H1 (cell line): ENCODE measurements at regions not wholly inside any gene's neighbourhood (a gene's known extent, or its start where the extent isn't known, plus 50 kb on each side); places are given as distances from the start of the nearest gene placed in this dataset.
A peak's percentile ranks its signal among the peaks of the same experiment; 100 is the strongest.
"Not testable (repeated sequence)": the region's sequence is repeated elsewhere in the genome, so short reads cannot be mapped to it uniquely, and the experiment has no call there.

ENCODE experiments used
- CTCF ChIA-PET: fragments of 300-600 bp; sonication (Branson Sonifier 250); formaldehyde crosslinking; loops from one replicate; lab custom pipeline; 2021; ENCODE audit not compliant: partially characterized antibody; lab: Charles Lee
- POLR2A ChIA-PET: fragments of 300-600 bp; sonication (Branson Sonifier 250); formaldehyde crosslinking; loops from one replicate; lab custom pipeline; 2021; ENCODE audit warnings: inconsistent platforms; ENCODE audit not compliant: partially characterized antibody; lab: Charles Lee
- DNase-seq, 2 experiments: peaks; one replicate each; pipeline versions ENCODE4 v3.0.0 to v3.0.0-alpha.2; 2010 to 2022; ENCODE audit warnings: low spot score in 2 of 2, low read depth in 1 of 2, mixed read lengths in 1 of 2
- FAIRE-seq: peaks from 2 replicates; lab custom pipeline; 2011; peaks lifted over from hg19 to GRCh38; lab: Jason Lieb, UNC
- H2AFZ ChIP-seq: 2 replicates; pipeline ENCODE4 v1.8.1; 2012; ENCODE audit warnings: low read length, inconsistent platforms
- H2AK5ac ChIP-seq: 2 replicates; pipeline ENCODE4 v1.6.1; 2013; ENCODE audit warnings: low read depth, low read length
- H2BK120ac ChIP-seq: replicated peaks from 2 replicates; pipeline ENCODE3; 2013; ENCODE audit warnings: low read depth, low read length, inconsistent platforms
- H2BK12ac ChIP-seq: 2 replicates; pipeline ENCODE4 v1.6.1; 2013; ENCODE audit warnings: low read depth, low read length
- H2BK15ac ChIP-seq: 2 replicates; pipeline ENCODE4 v1.6.1; 2013; ENCODE audit warnings: low read length
- H2BK20ac ChIP-seq: 2 replicates; pipeline ENCODE4 v1.6.1; 2013; ENCODE audit warnings: low read length
- H2BK5ac ChIP-seq: 2 replicates; pipeline ENCODE4 v1.6.1; 2013; ENCODE audit warnings: low read depth, low read length
- H3K14ac ChIP-seq: 2 replicates; pipeline ENCODE4 v1.6.1; 2013; ENCODE audit warnings: inconsistent platforms; ENCODE audit not compliant: insufficient read length
- H3K18ac ChIP-seq: 2 replicates; pipeline ENCODE4 v1.6.1; 2013; ENCODE audit warnings: low read length; ENCODE audit errors: extremely low read depth
- H3K23ac ChIP-seq: 2 replicates; pipeline ENCODE4 v1.6.1; 2013; ENCODE audit warnings: inconsistent platforms; ENCODE audit not compliant: insufficient read length
- H3K23me2 ChIP-seq: 2 replicates; pipeline ENCODE4 v1.6.1; 2013; ENCODE audit warnings: low read depth, low read length
- H3K27ac ChIP-seq: 2 replicates; pipeline ENCODE4 v1.6.1; 2011; ENCODE audit warnings: low read depth, low read length, inconsistent platforms
- H3K27me3 ChIP-seq, 4 experiments: replicated peaks in 1 of 4; 1 replicate in 1 of 4; 2 replicates in 3 of 4; pipeline versions ENCODE4 v1.6.1 to v1.8.1; 2011 to 2013; ENCODE audit warnings: low read length in 3 of 4, mild to moderate bottlenecking in 3 of 4, inconsistent platforms in 2 of 4, mixed read lengths in 2 of 4, moderate library complexity in 1 of 4; ENCODE audit not compliant: control insufficient read depth in 3 of 4, insufficient read depth in 3 of 4; ENCODE audit errors: extremely low read depth in 1 of 4
- H3K36me3 ChIP-seq, 4 experiments: 2 replicates each; pipeline versions ENCODE4 v1.6.1 to v1.8.1; 2011 to 2013; ENCODE audit warnings: mild to moderate bottlenecking in 4 of 4, low read length in 3 of 4, moderate library complexity in 2 of 4, control low read depth in 1 of 4, inconsistent platforms in 1 of 4; ENCODE audit not compliant: insufficient read depth in 4 of 4, control insufficient read depth in 2 of 4
- H3K4ac ChIP-seq: replicated peaks from 2 replicates; pipeline ENCODE3; 2013; ENCODE audit warnings: low read length, low read depth, mixed read lengths, inconsistent platforms; ENCODE audit not compliant: insufficient read length
- H3K4me1 ChIP-seq, 4 experiments: replicated peaks in 1 of 4; 1 replicate in 1 of 4; 2 replicates in 3 of 4; pipeline versions ENCODE4 v1.6.1 to v1.8.1; 2011 to 2013; ENCODE audit warnings: low read length in 3 of 4, inconsistent platforms in 2 of 4, mixed read lengths in 1 of 4; ENCODE audit not compliant: insufficient read depth in 4 of 4, control insufficient read depth in 3 of 4
- H3K4me2 ChIP-seq, 2 experiments: 2 replicates each; pipeline versions ENCODE4 v1.6.1 to v1.8.1; 2011 to 2013; ENCODE audit warnings: low read depth in 2 of 2, low read length in 2 of 2, control low read depth in 1 of 2, inconsistent platforms in 1 of 2, mild to moderate bottlenecking in 1 of 2; ENCODE audit not compliant: insufficient read depth in 1 of 2
- H3K4me3 ChIP-seq, 4 experiments: fragments of 200-600, 300-600 bp in 1 of 4; sonication (generic), shearing (Covaris generic), sonication (Bioruptor Twin) in 1 of 4; 2 replicates each; pipeline versions ENCODE4 v1.5.1 to v1.8.1; 2011 to 2016; ENCODE audit warnings: low read length in 4 of 4, low read depth in 3 of 4, control low read depth in 2 of 4, inconsistent platforms in 2 of 4, mild to moderate bottlenecking in 2 of 4, mixed read lengths in 1 of 4, moderate library complexity in 1 of 4; ENCODE audit not compliant: insufficient read depth in 2 of 4; ENCODE audit errors: extremely low read depth in 1 of 4
- H3K56ac ChIP-seq: replicated peaks from 2 replicates; pipeline ENCODE3; 2013; ENCODE audit warnings: low read depth, mild to moderate bottlenecking, mixed read lengths, low read length, inconsistent platforms; ENCODE audit not compliant: insufficient read length
- H3K79me1 ChIP-seq: 2 replicates; pipeline ENCODE4 v1.6.1; 2013; ENCODE audit warnings: low read depth, low read length, control low read depth
- H3K79me2 ChIP-seq, 2 experiments: 2 replicates each; pipeline versions ENCODE4 v1.6.1 to v1.8.1; 2012 to 2013; ENCODE audit warnings: low read length in 2 of 2, mild to moderate bottlenecking in 2 of 2, inconsistent platforms in 1 of 2; ENCODE audit not compliant: insufficient read depth in 2 of 2, control insufficient read depth in 1 of 2
- H3K9ac ChIP-seq, 4 experiments: replicated peaks in 1 of 4; 1 replicate in 1 of 4; 2 replicates in 3 of 4; pipeline versions ENCODE4 v1.6.1 to v1.8.1; 2011 to 2013; ENCODE audit warnings: low read depth in 3 of 4, low read length in 3 of 4, control low read depth in 2 of 4, mild to moderate bottlenecking in 2 of 4, moderate library complexity in 2 of 4, inconsistent platforms in 1 of 4; ENCODE audit errors: extremely low read depth in 1 of 4
- H3K9me3 ChIP-seq, 2 experiments: 2 replicates each; pipeline versions ENCODE4 v1.6.1 to v1.8.1; 2012 to 2013; ENCODE audit warnings: mild to moderate bottlenecking in 2 of 2, moderate library complexity in 2 of 2, control low read depth in 1 of 2, inconsistent platforms in 1 of 2, low read depth in 1 of 2, low read length in 1 of 2, mixed read lengths in 1 of 2; ENCODE audit not compliant: insufficient read depth in 2 of 2
- H4K20me1 ChIP-seq, 2 experiments: replicated peaks in 1 of 2; 2 replicates each; pipeline versions ENCODE3 to v1.8.1; 2011 to 2013; ENCODE audit warnings: inconsistent platforms in 2 of 2, low read length in 2 of 2, mild to moderate bottlenecking in 1 of 2; ENCODE audit not compliant: insufficient read depth in 2 of 2, control insufficient read depth in 1 of 2
- H4K5ac ChIP-seq: 2 replicates; pipeline ENCODE4 v1.6.1; 2013; ENCODE audit warnings: low read length, low read depth, mixed read lengths, inconsistent platforms; ENCODE audit not compliant: insufficient read length
- H4K8ac ChIP-seq: 2 replicates; pipeline ENCODE4 v1.8.0; 2013; ENCODE audit warnings: mild to moderate bottlenecking, moderate library complexity, low read length, inconsistent platforms; ENCODE audit not compliant: insufficient read depth; ENCODE audit errors: extremely low read depth
- H4K91ac ChIP-seq: replicated peaks from 2 replicates; pipeline ENCODE3; 2013; ENCODE audit warnings: low read length, mixed read lengths, inconsistent platforms; ENCODE audit not compliant: insufficient read length
- KDM1A ChIP-seq: fragments of 200-600, 300-600 bp; sonication (generic); IDR thresholded peaks from 2 replicates; pipeline ENCODE4 v1.7.1; 2016; ENCODE audit warnings: mild to moderate bottlenecking, low read length, borderline replicate concordance
- WGBS, 2 experiments: shearing (Covaris generic) in 1 of 2; methylation state at CpG; one replicate each; pipeline versions ENCODE4 v1.1.6 to v1.1.7; 2013 to 2015; ENCODE audit warnings: low lambda C conversion rate in 2 of 2, mixed read lengths in 2 of 2, inconsistent platforms in 1 of 2, low coverage in 1 of 2, missing lambda C conversion rate in 1 of 2; ENCODE audit not compliant: insufficient replicate concordance in 2 of 2, insufficient coverage in 1 of 2, insufficient read length in 1 of 2; ENCODE audit errors: extremely low coverage in 1 of 2, missing lambda C conversion rate in 1 of 2; 5-methylcytosine and 5-hydroxymethylcytosine counted together

DNA sequence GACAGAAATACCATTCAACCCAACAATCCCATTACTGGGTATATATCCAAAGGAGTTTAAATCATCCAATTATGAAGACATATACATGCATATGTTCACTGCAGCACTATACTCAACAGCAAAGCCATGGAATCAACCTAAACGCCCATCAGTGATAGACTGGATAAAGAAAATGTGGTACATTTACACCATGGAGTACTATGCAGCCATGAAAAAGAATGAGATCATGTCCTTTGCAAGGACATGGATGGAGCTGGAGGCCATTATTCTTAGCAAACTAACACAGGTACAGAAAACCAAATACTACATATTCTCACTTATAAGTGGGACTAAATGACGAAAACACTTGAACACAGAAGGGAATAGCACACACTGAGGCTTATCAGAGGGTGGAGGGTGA, 230.6 kb upstream of the ETAA1 start:
- H3K14ac ChIP-seq, DNase-seq, H4K5ac ChIP-seq, POLR2A ChIA-PET, H3K23ac ChIP-seq, FAIRE-seq, H3K4me3 ChIP-seq, H2BK120ac ChIP-seq, H2BK5ac ChIP-seq, H3K56ac ChIP-seq, H3K9me3 ChIP-seq, H4K20me1 ChIP-seq, H3K36me3 ChIP-seq, H2AK5ac ChIP-seq, H3K79me1 ChIP-seq, H3K27me3 ChIP-seq, H2BK12ac ChIP-seq, CTCF ChIA-PET, H3K79me2 ChIP-seq, H2BK15ac ChIP-seq, H3K23me2 ChIP-seq, H3K4ac ChIP-seq, H3K18ac ChIP-seq, H3K4me2 ChIP-seq, H4K8ac ChIP-seq, H2BK20ac ChIP-seq, H4K91ac ChIP-seq, H2AFZ ChIP-seq, H3K27ac ChIP-seq, H3K4me1 ChIP-seq, H3K9ac ChIP-seq: not testable (repeated sequence)
- WGBS, 2 experiments = 87% methylated on average over 2 of the region's 2 CpGs; no CpG with 5 or more reads in 1 of the 2 experiments
- TF ChIP-seq KDM1A = peak; percentile 62; the same call in 1 of the 2 replicates
